ENCODE measurements at regions not wholly inside any gene's neighbourhood (a gene's known extent, or its start where the extent isn't known, plus 50 kb on each side); places are given as distances from the start of the nearest gene placed in this dataset.

GRCh38 chr9:20280330-20280729 lies 342.0 kb downstream of the MLLT3 start:
- H3K9me3 ChIP-seq (ENCODE audit: control insufficient read depth, low read length): peaks cover 18% of the 10 kb centered on the region
- no peak overlapping the region for H3K4me3 ChIP-seq (ENCODE audit: low read length)
- DNase-seq: no peak
- no peaks in the 10 kb centered on the region for H3K27me3 ChIP-seq (ENCODE audit: control insufficient read depth, insufficient read depth, low read length, poor library complexity, severe bottlenecking)
- peak; percentile 51 for TF ChIP-seq CTCF (conservative IDR thresholded peaks at IDR 0.05)
- H3K4me1 ChIP-seq (ENCODE audit: control insufficient read depth, insufficient read depth, low read length): peaks cover 3% of the 10 kb centered on the region
- no peak overlapping the region for H3K4me3 Mint-ChIP-seq
- H3K9me3 Mint-ChIP-seq: peaks cover 30% of the 10 kb centered on the region
- no peak overlapping the region for H3K9ac ChIP-seq (ENCODE audit: extremely low read depth, low read length, poor library complexity, severe bottlenecking)
- H3K27me3 Mint-ChIP-seq (ENCODE audit: insufficient read depth): no peaks in the 10 kb centered on the region
- H3K36me3 ChIP-seq (ENCODE audit: control insufficient read depth, insufficient read depth, low read length): no peaks in the 10 kb centered on the region
- peaks cover 9% of the 10 kb centered on the region for H3K4me1 Mint-ChIP-seq
- peaks cover 2% of the 10 kb centered on the region for H3K36me3 Mint-ChIP-seq (ENCODE audit: low read depth)
- H3K27ac ChIP-seq (ENCODE audit: low read depth, low read length): no peak overlapping the region
- no peak overlapping the region for H3K27ac Mint-ChIP-seq
- WGBS, 2 experiments (ENCODE audit: insufficient coverage in 1 of 2, insufficient read length in 1 of 2): 89 to 95% methylated on average over 3 of the region's 3 CpGs

GRCh38 chr9:20276762-20277161 lies 345.5 kb downstream of the MLLT3 start:
- Mint-ChIP-seq H3K9me3 (peaks cover 48% of the 10 kb centered on the region), H3K36me3 (ENCODE audit: low read depth) (peaks cover 2% of the 10 kb centered on the region), H3K4me1 (no peaks in the 10 kb centered on the region), H3K4me3 (no peak overlapping the region), H3K27me3 (ENCODE audit: insufficient read depth) (no peaks in the 10 kb centered on the region), H3K27ac (no peak overlapping the region)
- peaks cover 45% of the 10 kb centered on the region for H3K9me3 ChIP-seq (ENCODE audit: control insufficient read depth, low read length)
- no peak overlapping the region for H3K9ac ChIP-seq (ENCODE audit: extremely low read depth, low read length, poor library complexity, severe bottlenecking)
- no peak overlapping the region for H3K27ac ChIP-seq (ENCODE audit: low read depth, low read length)
- WGBS, 2 experiments (ENCODE audit: insufficient coverage in 1 of 2, insufficient read length in 1 of 2): 89 to 92% methylated on average over 2 of the region's 2 CpGs
- H3K4me3 ChIP-seq (ENCODE audit: low read length): no peak overlapping the region
- no peak for TF ChIP-seq CTCF (conservative IDR thresholded peaks at IDR 0.05)
- DNase-seq: no peak
- no peaks in the 10 kb centered on the region for H3K27me3 ChIP-seq (ENCODE audit: control insufficient read depth, insufficient read depth, low read length, poor library complexity, severe bottlenecking)
- H3K36me3 ChIP-seq (ENCODE audit: control insufficient read depth, insufficient read depth, low read length): no peaks in the 10 kb centered on the region
- no peaks in the 10 kb centered on the region for H3K4me1 ChIP-seq (ENCODE audit: control insufficient read depth, insufficient read depth, low read length)

GRCh38 chr9:20271723-20272122 lies 350.6 kb downstream of the MLLT3 start:
- DNase-seq: no peak
- Mint-ChIP-seq H3K4me3 (no peak overlapping the region), H3K4me1 (peaks cover 8% of the 10 kb centered on the region), H3K9me3 (peaks cover 60% of the 10 kb centered on the region), H3K27me3 (ENCODE audit: insufficient read depth) (no peaks in the 10 kb centered on the region), H3K36me3 (ENCODE audit: low read depth) (peaks cover 4% of the 10 kb centered on the region), H3K27ac (no peak overlapping the region)
- Histone ChIP-seq H3K27ac (ENCODE audit: low read depth, low read length) (no peak overlapping the region), H3K36me3 (ENCODE audit: control insufficient read depth, insufficient read depth, low read length) (no peaks in the 10 kb centered on the region), H3K9ac (ENCODE audit: extremely low read depth, low read length, poor library complexity, severe bottlenecking) (no peak overlapping the region), H3K9me3 (ENCODE audit: control insufficient read depth, low read length) (peaks cover 56% of the 10 kb centered on the region), H3K4me1 (ENCODE audit: control insufficient read depth, insufficient read depth, low read length) (peaks cover 12% of the 10 kb centered on the region), H3K27me3 (ENCODE audit: control insufficient read depth, insufficient read depth, low read length, poor library complexity, severe bottlenecking) (no peaks in the 10 kb centered on the region), H3K4me3 (ENCODE audit: low read length) (no peak overlapping the region)
- TF ChIP-seq CTCF (conservative IDR thresholded peaks at IDR 0.05): peak; percentile 51
- WGBS, 2 experiments (ENCODE audit: insufficient coverage in 1 of 2, insufficient read length in 1 of 2): 80 to 100% methylated on average over 1 of the region's 2 CpGs

All from endodermal cell (in vitro differentiated cells).